ENCODE measurements at regions not wholly inside any gene's neighbourhood (a gene's known extent, or its start where the extent isn't known, plus 50 kb on each side); places are given as distances from the start of the nearest gene placed in this dataset.
"Not testable (repeated sequence)": the region's sequence is repeated elsewhere in the genome, so short reads cannot be mapped to it uniquely, and the experiment has no call there.

DNA sequence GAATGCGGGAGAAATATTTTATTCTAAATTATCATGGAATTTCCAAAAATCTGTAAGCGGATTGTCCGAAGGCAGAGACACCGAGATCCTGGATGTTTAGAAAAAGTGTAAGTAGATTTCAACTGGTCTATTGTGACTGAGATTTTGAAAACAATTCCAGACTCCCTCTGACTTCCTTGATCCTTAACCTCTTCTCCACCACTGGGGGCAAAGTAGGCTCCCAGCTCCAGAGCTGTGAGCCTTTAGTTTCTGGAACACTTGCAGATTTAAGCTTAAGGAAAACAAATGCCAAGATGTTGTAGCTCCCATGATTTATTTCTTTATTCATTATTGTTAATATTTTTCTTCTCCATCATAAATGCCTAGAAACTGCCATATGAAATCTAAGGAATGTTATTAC is 1320.5 kb upstream of the SEL1L start:
- no peak for DNase-seq

DNA sequence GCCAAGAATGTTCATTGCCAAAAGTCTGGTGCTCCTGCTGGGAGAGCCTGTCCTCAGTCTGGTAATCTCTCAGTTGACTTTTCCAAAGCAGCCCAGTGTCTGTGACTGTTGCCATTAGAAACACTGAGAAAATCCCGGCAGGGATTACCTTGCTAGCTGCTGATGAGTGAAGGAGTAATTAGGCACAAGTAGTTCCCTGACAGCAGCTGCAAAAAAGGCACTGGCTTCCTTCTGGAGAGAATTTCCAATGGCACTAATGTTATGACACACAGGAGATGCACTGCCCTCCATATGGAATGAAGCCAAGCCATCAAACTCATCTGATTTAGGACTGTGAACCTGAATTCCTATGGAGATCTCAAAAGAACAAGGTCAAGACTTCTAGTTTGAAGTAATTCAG is 1321.2 kb upstream of the SEL1L start:
- DNase-seq, result no peak

DNA sequence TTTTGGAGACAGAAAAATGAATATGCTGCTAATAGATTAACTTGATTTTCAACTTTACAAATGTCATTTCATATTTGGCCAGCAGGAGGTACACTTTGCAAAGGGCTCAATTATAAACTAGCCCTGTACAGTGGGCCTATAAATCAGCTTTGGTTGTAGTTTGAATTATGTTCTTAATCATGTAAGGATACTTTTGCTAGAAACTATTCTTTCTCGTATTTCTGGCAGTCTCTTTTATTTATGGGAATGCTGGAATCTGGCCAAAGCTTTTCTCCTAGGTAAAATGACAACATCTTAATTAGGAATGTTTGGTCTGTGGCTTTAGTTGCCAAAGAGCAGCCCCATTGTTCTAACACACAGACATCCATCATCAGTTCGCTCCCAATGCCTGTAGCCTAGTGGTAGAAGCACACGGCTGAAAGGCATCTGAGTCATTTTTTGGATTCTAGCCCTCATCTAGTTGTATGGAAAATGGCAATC is 1322.3 kb upstream of the SEL1L start:
- DNase-seq, result no peak

DNA sequence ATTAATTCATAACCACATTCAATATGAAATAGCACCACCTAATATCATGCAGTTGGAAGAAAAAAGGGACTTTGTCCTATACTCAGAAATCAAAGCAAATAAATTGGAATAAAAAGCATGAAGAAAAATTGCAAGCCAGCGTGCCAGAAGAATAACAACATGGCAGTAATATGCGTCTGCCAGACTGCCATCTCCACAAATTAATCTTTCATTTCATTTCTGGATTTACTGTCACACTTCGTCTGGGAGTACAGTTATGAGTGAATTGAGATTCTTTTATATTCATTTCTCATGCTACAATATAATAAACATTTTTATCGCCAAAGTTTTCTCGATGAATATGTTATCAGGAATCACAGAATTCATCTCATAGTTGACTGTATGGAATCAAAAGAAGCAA is 1327.7 kb upstream of the SEL1L start:
- DNase-seq, result no peak

DNA sequence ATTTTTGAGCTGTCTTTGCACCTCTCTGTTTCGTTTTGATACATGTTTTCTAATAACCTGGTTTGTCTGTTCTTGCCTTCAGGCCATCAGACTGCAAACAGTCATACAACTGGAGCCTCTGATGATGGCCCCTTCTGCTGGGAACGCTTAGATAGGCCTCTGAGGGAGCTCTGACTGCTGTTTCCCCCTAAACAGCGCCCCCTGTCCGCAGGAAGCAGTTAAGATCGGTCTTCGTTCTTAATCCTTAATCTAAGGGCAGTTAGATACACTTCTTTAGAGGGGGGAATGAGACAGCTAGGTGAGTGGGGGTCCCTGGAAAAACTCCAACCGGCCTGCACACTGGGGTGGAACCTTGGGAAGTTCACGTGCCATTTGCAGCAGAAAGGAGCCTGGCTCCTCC is 1338.8 kb upstream of the SEL1L start:
- DNase-seq, result no peak

GRCh38 chr14:82878951-82879350 is 1345.3 kb upstream of the SEL1L start:
- DNase-seq, result no peak

- DNase-seq, result no peak
These were observed 1346.4 kb upstream of the SEL1L start for GRCh38 chr14:82879949-82880535.

DNA sequence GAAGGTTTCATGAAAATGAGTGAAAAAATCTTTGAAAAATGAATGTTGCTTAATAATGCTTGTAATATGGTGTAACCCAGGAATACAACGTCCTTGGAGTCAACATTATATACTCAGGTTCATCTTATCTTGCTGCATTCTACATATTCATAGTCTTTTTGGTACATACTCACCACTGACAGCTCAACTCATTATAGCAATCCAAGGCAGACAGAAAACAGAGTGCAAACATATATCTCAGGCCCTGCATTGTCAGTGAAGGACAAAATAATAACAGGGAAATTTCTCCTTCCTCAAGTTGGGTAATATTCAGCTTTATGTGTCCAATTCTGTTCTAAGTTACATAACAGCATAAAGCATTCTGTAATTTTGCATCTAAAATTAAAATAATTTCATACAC is 1353.0 kb upstream of the SEL1L start:
- DNase-seq, result no peak

- no peak for DNase-seq
These were observed 1356.0 kb upstream of the SEL1L start for GRCh38 chr14:82889701-82890100.

- DNase-seq, result no peak
These were observed 1362.8 kb upstream of the SEL1L start for GRCh38 chr14:82896476-82896875.

GRCh38 chr14:82897469-82898308 is 1364.0 kb upstream of the SEL1L start:
- DNase-seq, result no peak

DNA sequence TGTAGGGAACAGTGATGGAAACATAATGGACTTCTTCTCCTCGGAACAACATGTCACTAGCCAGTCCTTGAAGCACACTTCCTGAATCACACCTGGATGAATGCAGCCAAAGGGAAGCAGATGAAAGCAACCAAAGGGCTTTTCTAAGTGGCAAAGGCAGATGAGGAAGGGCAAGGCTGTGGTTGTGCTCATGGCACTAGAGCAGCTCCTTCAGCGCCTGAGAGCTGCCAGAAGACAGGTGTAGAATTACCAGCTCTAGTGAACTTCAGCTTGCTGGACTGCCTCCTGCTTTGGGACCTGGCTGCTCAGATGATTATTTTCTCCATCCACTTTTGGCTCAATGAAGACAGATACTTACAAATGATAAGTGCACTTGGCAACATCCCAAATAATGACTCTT is 1372.1 kb upstream of the SEL1L start:
- DNase-seq, result no peak

GRCh38 chr14:82911930-82912329 is 1378.3 kb upstream of the SEL1L start:
- no peak for DNase-seq

DNA sequence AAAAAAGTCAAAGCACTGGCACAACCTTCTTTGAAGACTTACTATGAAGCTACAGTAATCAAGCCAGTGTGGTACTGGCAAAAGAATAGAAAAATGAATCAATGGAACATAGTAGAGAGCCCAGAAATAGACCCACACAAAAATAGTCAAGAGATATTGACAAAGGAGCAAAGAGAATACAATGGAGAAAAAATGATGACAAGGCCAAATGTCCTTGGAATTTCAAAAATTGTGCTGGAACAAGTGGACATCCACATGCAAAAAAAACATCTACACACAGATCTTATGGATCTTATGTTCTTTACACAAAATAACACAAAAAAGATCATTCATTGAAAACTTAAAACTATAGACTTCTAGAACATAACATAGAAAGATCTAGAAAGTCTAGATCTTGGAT is 1379.7 kb upstream of the SEL1L start:
- no peak for DNase-seq

DNA sequence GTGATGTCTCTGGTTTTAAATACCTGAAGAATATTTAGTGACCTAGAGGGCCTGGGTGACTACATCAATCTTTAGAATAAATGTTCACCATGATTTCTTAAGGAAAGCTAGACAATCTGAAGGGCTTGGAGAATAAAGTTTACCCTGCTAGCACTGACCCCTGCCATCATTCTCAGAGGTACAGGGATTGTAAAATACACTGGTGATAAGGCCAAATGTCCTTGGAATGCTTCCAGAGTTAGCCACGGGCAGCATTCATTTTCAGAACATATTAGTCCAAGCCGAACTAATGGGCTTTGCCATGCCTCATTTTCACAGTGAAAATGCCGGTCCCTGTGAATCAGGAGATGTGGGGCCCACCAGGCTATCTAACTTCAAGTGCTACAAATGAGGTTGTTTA is 1381.7 kb upstream of the SEL1L start:
- DNase-seq, result no peak

DNA sequence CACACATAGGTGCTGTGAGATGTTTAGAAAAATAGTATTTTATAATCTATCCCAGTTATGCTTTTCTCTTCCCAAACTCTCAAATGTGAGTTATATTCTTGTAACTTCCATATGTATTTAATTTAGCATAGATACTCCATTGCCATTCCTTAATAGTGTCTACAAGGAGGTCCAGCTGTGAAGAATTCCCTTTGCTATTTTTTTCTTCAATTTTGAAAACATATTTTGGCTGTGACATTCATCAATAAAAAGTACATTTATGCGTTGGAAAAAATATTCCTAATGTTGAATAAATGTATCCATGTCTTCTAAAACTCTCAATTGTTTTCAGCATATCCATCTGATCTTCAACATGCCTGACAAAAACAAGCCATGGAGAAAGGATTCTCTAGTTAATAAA is 1402.0 kb upstream of the SEL1L start:
- no peak for DNase-seq

- no peak for DNase-seq
These were observed 1417.5 kb upstream of the SEL1L start for GRCh38 chr14:82951171-82951570.

DNA sequence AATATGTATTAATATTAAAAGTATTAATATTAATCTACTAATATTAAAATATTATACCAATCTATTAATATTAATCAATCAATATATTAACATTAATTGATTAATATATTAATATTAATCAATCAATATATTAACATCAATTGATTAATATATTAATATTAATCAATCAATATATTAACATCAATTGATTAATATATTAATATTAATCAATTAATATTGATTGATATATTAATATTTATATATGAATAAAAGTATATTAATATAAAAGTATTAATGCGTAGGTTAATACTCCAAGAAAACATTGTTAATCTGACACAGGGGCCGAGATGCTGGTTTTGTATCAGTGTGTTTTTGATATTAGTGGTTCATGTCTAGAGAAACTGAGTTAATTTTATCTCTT is 1430.1 kb upstream of the SEL1L start:
- DNase-seq, result no peak

- DNase-seq, result no peak
These were observed 1454.0 kb upstream of the SEL1L start for GRCh38 chr14:82987502-82988124.

GRCh38 chr14:82994547-82994946 is 1460.9 kb upstream of the SEL1L start:
- DNase-seq, result not testable (repeated sequence)

DNA sequence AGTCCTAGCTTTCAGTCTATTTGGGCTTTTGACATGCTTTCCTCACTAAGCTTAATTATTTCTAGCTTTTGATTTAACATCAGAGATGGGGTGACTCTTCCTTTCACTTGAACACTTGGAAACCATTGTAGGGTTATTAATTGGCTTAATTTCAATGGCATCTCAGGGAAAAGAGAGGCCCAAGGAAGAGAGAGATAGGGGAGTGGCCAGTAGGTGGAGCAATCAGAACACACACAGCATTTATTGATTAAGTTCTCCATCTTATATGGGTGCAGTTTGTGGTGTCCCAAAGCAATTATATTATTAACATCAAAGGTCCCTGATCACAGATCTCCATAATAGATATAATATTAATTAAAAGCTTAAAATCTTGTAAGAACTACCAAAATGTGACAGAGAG is 1466.1 kb upstream of the SEL1L start:
- DNase-seq, result no peak

DNA sequence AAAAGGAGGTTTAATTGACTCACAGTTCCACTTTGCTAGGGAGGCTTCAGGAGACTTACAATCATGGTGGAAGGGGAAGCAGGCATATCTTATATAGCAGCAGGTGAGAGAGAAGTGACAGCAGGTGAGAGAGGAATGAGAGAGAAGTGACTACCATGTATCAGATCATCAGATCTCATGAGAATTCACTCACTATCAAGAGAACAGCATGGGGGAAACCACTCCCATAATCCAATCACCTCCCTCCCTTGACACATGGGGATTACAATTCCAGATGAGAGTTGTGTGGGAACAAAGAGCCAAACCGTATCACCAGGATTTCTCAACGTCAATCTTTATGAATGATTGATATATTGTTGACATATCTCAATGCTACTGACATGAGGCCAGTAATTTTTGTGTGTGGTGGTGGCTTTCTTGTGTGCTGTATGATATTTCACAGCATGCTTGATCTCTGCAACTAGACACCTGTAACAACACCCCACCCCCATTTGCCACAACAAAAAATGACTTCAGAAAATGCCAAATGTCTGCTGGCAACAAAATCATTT is 1470.9 kb upstream of the SEL1L start:
- no peak for DNase-seq

DNA sequence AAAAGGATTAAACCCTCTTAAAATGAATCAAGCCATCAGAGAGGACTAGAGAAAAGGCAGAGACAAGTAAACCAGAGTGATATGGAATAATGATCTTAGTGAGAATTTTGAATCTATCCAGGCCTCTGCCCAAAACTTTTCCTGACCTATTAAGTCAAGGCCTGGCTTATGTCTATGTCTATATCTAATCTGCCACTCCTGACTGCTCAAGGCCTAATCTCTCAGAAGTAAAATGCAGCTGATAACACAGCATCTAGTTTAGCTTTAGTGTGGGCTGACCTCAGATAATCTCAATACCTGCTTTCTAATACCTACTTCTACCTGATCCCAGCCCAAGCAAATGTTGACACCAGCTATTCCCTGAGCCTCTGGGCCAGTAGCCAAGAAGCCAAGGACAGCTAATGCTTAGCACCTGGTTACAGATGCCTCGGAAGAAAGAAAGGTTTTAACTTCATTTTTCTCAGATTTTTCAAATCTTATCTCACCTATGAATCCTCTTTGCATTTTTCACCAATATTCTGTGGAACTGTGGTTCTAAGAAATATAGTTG is 1472.5 kb upstream of the SEL1L start:
- no peak for DNase-seq
